Endothelial cell of umbilical vein (primary cell): ENCODE measurements at regions not wholly inside any gene's neighbourhood (a gene's known extent, or its start where the extent isn't known, plus 50 kb on each side); places are given as distances from the start of the nearest gene placed in this dataset.

Experiments used
- BruUV-seq: library from RNA; stranded (reverse); fragments of 400-500 nt; replicated peaks from 2 replicates; lab custom pipeline; 2021; lab: Mats Ljungman, UMichigan
- CTCF ChIA-PET: fragments of 300-600, 350-600 bp; sonication (Branson Sonifier 250); formaldehyde crosslinking; loops from one replicate; lab custom pipeline; 2021; ENCODE audit warnings: antibody characterized with exemption, inconsistent platforms; lab: Charles Lee
- POLR2A ChIA-PET: fragments of 300-600, 350-600 bp; sonication (Branson Sonifier 250); formaldehyde crosslinking; loops from one replicate; lab custom pipeline; 2021; ENCODE audit warnings: antibody characterized with exemption, inconsistent platforms; lab: Charles Lee
- DNase-seq: peaks from one replicate; pipeline ENCODE4 v3.0.0-alpha.2; 2011; ENCODE audit warnings: low read depth, low spot score
- FAIRE-seq: peaks from 2 replicates; lab custom pipeline; 2011; peaks lifted over from hg19 to GRCh38; lab: Jason Lieb, UNC
- H2AFZ ChIP-seq: 2 replicates; pipeline ENCODE4 v1.6.0; 2012; ENCODE audit warnings: low read depth, low read length, control low read depth, inconsistent platforms
- H3K27ac ChIP-seq: 2 replicates; pipeline ENCODE4 v1.5.1; 2011; ENCODE audit warnings: low read depth, mild to moderate bottlenecking, control low read depth, low read length, moderate library complexity; ENCODE audit not compliant: insufficient read depth
- H3K27me3 ChIP-seq, 2 experiments: 2 replicates each; pipeline versions ENCODE4 v1.6.0 to v1.6.1; 2011; ENCODE audit warnings: low read length in 2 of 2, mixed read lengths in 1 of 2; ENCODE audit not compliant: control insufficient read depth in 2 of 2, insufficient read depth in 2 of 2
- H3K36me3 ChIP-seq, 2 experiments: 2 replicates in 1 of 2; 3 replicates in 1 of 2; pipeline ENCODE4 v1.5.1; 2011; ENCODE audit warnings: low read length in 2 of 2, mild to moderate bottlenecking in 1 of 2, moderate library complexity in 1 of 2; ENCODE audit not compliant: control insufficient read depth in 2 of 2, insufficient read depth in 2 of 2; ENCODE audit errors: extremely low read depth in 1 of 2
- H3K4me1 ChIP-seq: 3 replicates; pipeline ENCODE4 v1.5.1; 2011; ENCODE audit warnings: mild to moderate bottlenecking, low read length; ENCODE audit not compliant: control insufficient read depth, insufficient read depth; ENCODE audit errors: extremely low read depth
- H3K4me2 ChIP-seq: 2 replicates; pipeline ENCODE4 v1.6.1; 2011; ENCODE audit warnings: low read length, control low read depth, mixed read lengths; ENCODE audit not compliant: insufficient read depth
- H3K4me3 ChIP-seq, 3 experiments: fragments of 200-600 bp in 1 of 3; sonication (generic), shearing (Covaris generic) in 1 of 3; replicated peaks in 1 of 3; 2 replicates each; pipeline ENCODE4 v1.5.1; 2011 to 2016; ENCODE audit warnings: control low read depth in 3 of 3, low read length in 3 of 3, mild to moderate bottlenecking in 2 of 3, inconsistent platforms in 1 of 3, low read depth in 1 of 3, moderate library complexity in 1 of 3; ENCODE audit not compliant: insufficient read depth in 1 of 3
- H3K79me2 ChIP-seq: 2 replicates; pipeline ENCODE4 v1.6.0; 2012; ENCODE audit warnings: low read length, inconsistent platforms; ENCODE audit not compliant: control insufficient read depth, insufficient read depth
- H3K9ac ChIP-seq: replicated peaks from 2 replicates; pipeline ENCODE3; 2011; ENCODE audit warnings: low read length, control low read depth; ENCODE audit not compliant: insufficient read depth; ENCODE audit errors: extremely low read depth
- H3K9me1 ChIP-seq: replicated peaks from 3 replicates; pipeline ENCODE4 v1.6.0; 2011; ENCODE audit warnings: mild to moderate bottlenecking, low read length; ENCODE audit not compliant: control insufficient read depth, insufficient read depth; ENCODE audit errors: extremely low read depth
- H3K9me3 ChIP-seq: replicated peaks from 2 replicates; pipeline ENCODE4 v1.5.1; 2012; ENCODE audit warnings: low read length, inconsistent platforms; ENCODE audit not compliant: control insufficient read depth, insufficient read depth
- H4K20me1 ChIP-seq: replicated peaks from 2 replicates; pipeline ENCODE3; 2011; ENCODE audit warnings: mild to moderate bottlenecking, low read length; ENCODE audit not compliant: control insufficient read depth, insufficient read depth; ENCODE audit errors: extremely low read depth
- CTCF ChIP-seq, 2 donors: IDR thresholded peaks; 1 replicate in 1 of 2; 2 replicates in 1 of 2; pipeline ENCODE4 v1.5.1; 2011; ENCODE audit warnings: low read length in 2 of 2, mild to moderate bottlenecking in 2 of 2, moderate library complexity in 2 of 2, control low read depth in 1 of 2, inconsistent platforms in 1 of 2, low read depth in 1 of 2; ENCODE audit not compliant: insufficient read depth in 1 of 2; ENCODE audit errors: extremely low read depth in 1 of 2
- EZH2 ChIP-seq: IDR thresholded peaks from 2 replicates; pipeline ENCODE4 v1.6.1; 2012; ENCODE audit warnings: borderline replicate concordance, low read depth, mild to moderate bottlenecking, moderate library complexity, low read length, inconsistent platforms; ENCODE audit not compliant: severe bottlenecking
- FOS ChIP-seq: IDR thresholded peaks from 2 replicates; pipeline ENCODE4 v1.6.1; 2011; ENCODE audit warnings: mild to moderate bottlenecking, low read length, moderate library complexity, borderline replicate concordance; ENCODE audit not compliant: insufficient read depth
- GATA2 ChIP-seq: IDR thresholded peaks from 2 replicates; pipeline ENCODE4 v1.7.0; 2011; ENCODE audit warnings: low read depth, mild to moderate bottlenecking, moderate library complexity, mixed read lengths, low read length; ENCODE audit not compliant: insufficient read length, insufficient read depth
- JUN ChIP-seq: IDR thresholded peaks from 2 replicates; pipeline ENCODE4 v1.6.1; 2011; ENCODE audit warnings: borderline replicate concordance, low read depth; ENCODE audit not compliant: insufficient read length, insufficient read depth
- MYC ChIP-seq: IDR thresholded peaks from one replicate; pipeline ENCODE4 v1.6.1; 2011; ENCODE audit warnings: mild to moderate bottlenecking, low read depth, low read length
- POLR2A ChIP-seq: IDR thresholded peaks from 2 replicates; pipeline ENCODE4 v1.6.1; 2012; ENCODE audit warnings: low read depth, mild to moderate bottlenecking, control low read depth, low read length
- POLR2AphosphoS5 ChIP-seq: IDR thresholded peaks from 2 replicates; pipeline ENCODE4 v1.6.1; 2012; ENCODE audit warnings: low read depth, mild to moderate bottlenecking, control low read depth, low read length, moderate library complexity; ENCODE audit not compliant: insufficient read depth
- dilution Hi-C: fragments of 300-500 bp; cut with MboI; formaldehyde crosslinking; loops from one replicate; pipeline ENCODE4 v1.15.0; 2019; ENCODE audit warnings: low sequenced_read_pairs; ENCODE audit not compliant: extremely low pct_ligation_motif_present
- intact Hi-C: fragments of 100-400 bp; cut with micrococcal nuclease; formaldehyde crosslinking; loops from one replicate; pipeline ENCODE4 v1.10.0; 2022
- TF ChIP-seq, protein P1 (sequence below): IDR thresholded peaks from 2 replicates; pipeline ENCODE4 v1.6.1; 2011; ENCODE audit not compliant: insufficient read depth, insufficient read length

- Histone ChIP-seq H2AFZ (no peak overlapping the region), H3K4me3 (no peak overlapping the region), H4K20me1 (no peaks in the 10 kb centered on the region), H3K9me3 (peaks cover 1% of the 10 kb centered on the region), H3K27ac (no peak overlapping the region), H3K4me2 (no peak overlapping the region), H3K79me2 (no peaks in the 10 kb centered on the region), H3K9ac (no peak overlapping the region), H3K4me1 (no peaks in the 10 kb centered on the region), H3K36me3 (no peaks in the 10 kb centered on the region), H3K27me3 (no peaks in the 10 kb centered on the region), H3K9me1 (no peaks in the 10 kb centered on the region)
- intact Hi-C loops (no loop called here), dilution Hi-C loops (no loop called here)
- TF ChIP-seq, protein P1, sequence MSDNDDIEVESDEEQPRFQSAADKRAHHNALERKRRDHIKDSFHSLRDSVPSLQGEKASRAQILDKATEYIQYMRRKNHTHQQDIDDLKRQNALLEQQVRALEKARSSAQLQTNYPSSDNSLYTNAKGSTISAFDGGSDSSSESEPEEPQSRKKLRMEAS = no peak
- no peak for TF ChIP-seq FOS
- no peak for TF ChIP-seq POLR2AphosphoS5
- no peak for TF ChIP-seq EZH2
- TF ChIP-seq CTCF (IDR thresholded peaks at IDR 0.05; ENCODE audit: extremely low read depth in 1 of 2, insufficient read depth in 1 of 2, low read depth in 1 of 2, low read length in 2 of 2) = no peak
- TF ChIP-seq GATA2 = no peak
- no peak for TF ChIP-seq POLR2A
- TF ChIP-seq MYC = no peak
- no peak for TF ChIP-seq JUN
- no peak for DNase-seq
- ChIA-PET POLR2A (no interaction called here), CTCF (no interaction called here)
- no TSS peak for BruUV-seq
- FAIRE-seq = no peak
Observed at GRCh38 chr16:18069683-18070082, 266.9 kb downstream of the NPIPA8 start.
